ENCODE measurements at regions not wholly inside any gene's neighbourhood (a gene's known extent, or its start where the extent isn't known, plus 50 kb on each side); places are given as distances from the start of the nearest gene placed in this dataset.

DNA sequence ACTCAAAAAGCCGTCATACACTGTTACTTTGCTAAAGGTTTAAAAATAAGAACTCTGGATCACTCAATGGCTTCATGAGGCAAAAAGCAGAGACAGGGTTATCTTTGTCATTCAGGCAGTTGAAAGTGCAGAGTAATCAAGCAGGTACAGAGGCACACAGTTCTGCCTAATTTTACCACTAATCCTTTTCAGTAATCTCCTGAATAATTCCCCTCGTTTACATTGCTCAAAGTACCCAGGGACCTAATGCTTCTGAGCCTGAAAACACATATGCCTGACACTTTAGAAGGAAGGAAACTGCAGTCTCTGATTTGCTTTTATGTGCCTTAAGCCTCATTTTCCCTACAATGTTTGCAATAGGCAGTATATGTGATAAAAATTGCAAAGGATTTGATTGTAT is 71.4 kb upstream of the TRAM1L1 start:
- TF ChIP-seq, protein P1, sequence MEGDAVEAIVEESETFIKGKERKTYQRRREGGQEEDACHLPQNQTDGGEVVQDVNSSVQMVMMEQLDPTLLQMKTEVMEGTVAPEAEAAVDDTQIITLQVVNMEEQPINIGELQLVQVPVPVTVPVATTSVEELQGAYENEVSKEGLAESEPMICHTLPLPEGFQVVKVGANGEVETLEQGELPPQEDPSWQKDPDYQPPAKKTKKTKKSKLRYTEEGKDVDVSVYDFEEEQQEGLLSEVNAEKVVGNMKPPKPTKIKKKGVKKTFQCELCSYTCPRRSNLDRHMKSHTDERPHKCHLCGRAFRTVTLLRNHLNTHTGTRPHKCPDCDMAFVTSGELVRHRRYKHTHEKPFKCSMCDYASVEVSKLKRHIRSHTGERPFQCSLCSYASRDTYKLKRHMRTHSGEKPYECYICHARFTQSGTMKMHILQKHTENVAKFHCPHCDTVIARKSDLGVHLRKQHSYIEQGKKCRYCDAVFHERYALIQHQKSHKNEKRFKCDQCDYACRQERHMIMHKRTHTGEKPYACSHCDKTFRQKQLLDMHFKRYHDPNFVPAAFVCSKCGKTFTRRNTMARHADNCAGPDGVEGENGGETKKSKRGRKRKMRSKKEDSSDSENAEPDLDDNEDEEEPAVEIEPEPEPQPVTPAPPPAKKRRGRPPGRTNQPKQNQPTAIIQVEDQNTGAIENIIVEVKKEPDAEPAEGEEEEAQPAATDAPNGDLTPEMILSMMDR (IDR thresholded peaks at IDR 0.05): no peak
- no peak for TF ChIP-seq POLR2A (IDR thresholded peaks at IDR 0.05)

All from Peyer's patch (tissue), 4 donors.